IMR-90 (cell line): ENCODE measurements at regions not wholly inside any gene's neighbourhood (a gene's known extent, or its start where the extent isn't known, plus 50 kb on each side); places are given as distances from the start of the nearest gene placed in this dataset.

ENCODE experiments used
- ATAC-seq: fragments of 200-7000 bp; cut with Tn5 transposase; 2 replicates; pipeline ENCODE4 v1.9.1; 2020; ENCODE audit warnings: low read depth, mild to moderate bottlenecking, moderate library complexity
- BruUV-seq: library from RNA; stranded (reverse); fragments of 400-500 nt; replicated peaks from 2 replicates; lab custom pipeline; 2021; lab: Mats Ljungman, UMichigan
- CTCF ChIA-PET: fragments of 300-600 bp; formaldehyde crosslinking; extraction: SDS; loops from one replicate; lab custom pipeline; 2021; ENCODE audit warnings: antibody characterized with exemption; lab: Yijun Ruan, JAX
- POLR2A ChIA-PET: fragments of 300-600 bp; sonication (Branson Sonifier 250); formaldehyde crosslinking; loops from one replicate; lab custom pipeline; 2022; ENCODE audit warnings: antibody characterized with exemption; ENCODE audit not compliant: unreplicated experiment; lab: Charles Lee
- DNase-seq: peaks from one replicate; pipeline ENCODE4 v3.0.0; 2013
- H2AFZ ChIP-seq: replicated peaks from 2 replicates; pipeline ENCODE3; 2013; ENCODE audit warnings: low read length, mild to moderate bottlenecking; ENCODE audit not compliant: poor library complexity
- H2AK5ac ChIP-seq: 2 replicates; pipeline ENCODE4 v1.6.1; 2013; ENCODE audit warnings: low read depth, low read length, inconsistent platforms
- H2AK9ac ChIP-seq: replicated peaks from 2 replicates; pipeline ENCODE3; 2013; ENCODE audit warnings: mild to moderate bottlenecking, low read depth, low read length, moderate library complexity; ENCODE audit not compliant: poor library complexity
- H2BK120ac ChIP-seq: 2 replicates; pipeline ENCODE4 v1.6.1; 2013; ENCODE audit warnings: low read depth, low read length, inconsistent platforms
- H2BK15ac ChIP-seq: 3 replicates; pipeline ENCODE4 v1.6.1; 2013; ENCODE audit warnings: low read depth, low read length, inconsistent platforms
- H2BK20ac ChIP-seq: 2 replicates; pipeline ENCODE4 v1.6.1; 2013; ENCODE audit warnings: low read depth, mild to moderate bottlenecking, inconsistent platforms, low read length, moderate library complexity
- H2BK5ac ChIP-seq: 2 replicates; pipeline ENCODE4 v1.6.1; 2013; ENCODE audit warnings: mild to moderate bottlenecking, low read depth, low read length, inconsistent platforms; ENCODE audit not compliant: poor library complexity, severe bottlenecking
- H3K14ac ChIP-seq: replicated peaks from 2 replicates; pipeline ENCODE4 v1.6.1; 2013; ENCODE audit warnings: low read depth, low read length, inconsistent platforms
- H3K18ac ChIP-seq: 2 replicates; pipeline ENCODE4 v1.6.1; 2013; ENCODE audit warnings: low read depth, low read length, control low read depth
- H3K23ac ChIP-seq: 2 replicates; pipeline ENCODE4 v1.6.1; 2013; ENCODE audit warnings: low read depth, low read length, inconsistent platforms
- H3K27ac ChIP-seq: 2 replicates; pipeline ENCODE4 v1.5.1; 2013; ENCODE audit warnings: mild to moderate bottlenecking, control low read depth, low read length; ENCODE audit not compliant: insufficient read depth
- H3K27me3 ChIP-seq: 2 replicates; pipeline ENCODE4 v1.6.1; 2013; ENCODE audit warnings: low read length; ENCODE audit not compliant: control insufficient read depth, insufficient read depth
- H3K36me3 ChIP-seq: 2 replicates; pipeline ENCODE4 v1.6.1; 2013; ENCODE audit warnings: low read length, mixed read lengths; ENCODE audit not compliant: control insufficient read depth, insufficient read depth
- H3K4ac ChIP-seq: 2 replicates; pipeline ENCODE4 v1.6.1; 2013; ENCODE audit warnings: low read depth, low read length, inconsistent platforms
- H3K4me1 ChIP-seq: 2 replicates; pipeline ENCODE4 v1.6.1; 2013; ENCODE audit warnings: low read length, mixed read lengths; ENCODE audit not compliant: control insufficient read depth, insufficient read depth
- H3K4me2 ChIP-seq: 2 replicates; pipeline ENCODE4 v1.6.1; 2013; ENCODE audit warnings: low read depth, mild to moderate bottlenecking, control low read depth, low read length, moderate library complexity
- H3K4me3 ChIP-seq: 2 replicates; pipeline ENCODE4 v1.5.1; 2013; ENCODE audit warnings: low read depth, mild to moderate bottlenecking, control low read depth, low read length, moderate library complexity; ENCODE audit not compliant: insufficient read depth
- H3K56ac ChIP-seq: 2 replicates; pipeline ENCODE4 v1.6.1; 2013; ENCODE audit warnings: low read length, inconsistent platforms; ENCODE audit not compliant: insufficient read depth; ENCODE audit errors: extremely low read depth
- H3K79me1 ChIP-seq, 2 experiments: 2 replicates each; pipeline ENCODE4 v1.6.1; 2013; ENCODE audit warnings: low read length in 2 of 2, inconsistent platforms in 1 of 2, low read depth in 1 of 2
- H3K9ac ChIP-seq: 2 replicates; pipeline ENCODE4 v1.6.1; 2013; ENCODE audit warnings: low read depth, low read length, control low read depth
- H3K9me1 ChIP-seq: 2 replicates; pipeline ENCODE4 v1.6.1; 2013; ENCODE audit warnings: low read length, inconsistent platforms; ENCODE audit not compliant: insufficient read depth
- H3K9me3 ChIP-seq: 2 replicates; pipeline ENCODE4 v1.6.1; 2013; ENCODE audit warnings: low read length; ENCODE audit not compliant: control insufficient read depth, insufficient read depth
- H4K20me1 ChIP-seq: 2 replicates; pipeline ENCODE4 v1.6.1; 2013; ENCODE audit warnings: low read length, inconsistent platforms; ENCODE audit not compliant: insufficient read depth
- H4K5ac ChIP-seq: 2 replicates; pipeline ENCODE4 v1.6.1; 2013; ENCODE audit warnings: mild to moderate bottlenecking, low read depth, low read length, control low read depth
- H4K8ac ChIP-seq, 2 experiments: 2 replicates each; pipeline ENCODE4 v1.6.1; 2013; ENCODE audit warnings: low read depth in 2 of 2, low read length in 2 of 2, control low read depth in 1 of 2, inconsistent platforms in 1 of 2
- H4K91ac ChIP-seq: 2 replicates; pipeline ENCODE4 v1.6.1; 2013; ENCODE audit warnings: low read depth, low read length, inconsistent platforms; ENCODE audit not compliant: insufficient read depth
- BHLHE40 ChIP-seq: fragments of 150-350 bp; IDR thresholded peaks from 2 replicates; pipeline ENCODE4 v1.6.1; 2016; ENCODE audit warnings: mild to moderate bottlenecking, low read depth, low read length
- CEBPB ChIP-seq: IDR thresholded peaks from 2 replicates; pipeline ENCODE4 v1.6.1; 2012; ENCODE audit warnings: low read depth, low read length, improper control_type of control experiment
- CHD1 ChIP-seq: IDR thresholded peaks from 2 replicates; pipeline ENCODE4 v1.6.1; 2012; ENCODE audit warnings: low read depth, low read length, improper control_type of control experiment
- FOS ChIP-seq: fragments of 150-350 bp; IDR thresholded peaks from 2 replicates; pipeline ENCODE4 v1.6.1; 2016; ENCODE audit warnings: low read depth, low read length
- MAFK ChIP-seq: IDR thresholded peaks from 2 replicates; pipeline ENCODE4 v1.6.1; 2012; ENCODE audit warnings: low read depth, low read length, improper control_type of control experiment
- MXI1 ChIP-seq: IDR thresholded peaks from 2 replicates; pipeline ENCODE4 v1.6.1; 2012; ENCODE audit warnings: low read depth, mild to moderate bottlenecking, low read length, moderate library complexity, borderline replicate concordance
- NFE2L2 ChIP-seq: fragments of 150-350 bp; IDR thresholded peaks from 2 replicates; pipeline ENCODE4 v1.6.1; 2016; ENCODE audit warnings: low read depth, mild to moderate bottlenecking, low read length
- RAD21 ChIP-seq: IDR thresholded peaks from 2 replicates; pipeline ENCODE4 v1.6.1; 2012; ENCODE audit warnings: low read length, improper control_type of control experiment
- RCOR1 ChIP-seq: IDR thresholded peaks from 2 replicates; pipeline ENCODE4 v1.6.1; 2012; ENCODE audit warnings: mild to moderate bottlenecking, low read length, improper control_type of control experiment; ENCODE audit not compliant: insufficient replicate concordance
- RFX5 ChIP-seq: IDR thresholded peaks from 2 replicates; pipeline ENCODE4 v1.8.0; 2012; ENCODE audit warnings: low read depth, mild to moderate bottlenecking, low read length, moderate library complexity
- SMC3 ChIP-seq: fragments of 150-350 bp; IDR thresholded peaks from 2 replicates; pipeline ENCODE4 v1.6.1; 2016; ENCODE audit warnings: low read depth, mild to moderate bottlenecking, antibody characterized with exemption, low read length, moderate library complexity
- WGBS, 2 experiments: methylation state at CpG; one replicate each; pipeline versions ENCODE4 v1.1.5 to v1.1.7; 2013; ENCODE audit warnings: missing lambda C conversion rate in 2 of 2; ENCODE audit not compliant: insufficient read length in 1 of 2; ENCODE audit errors: extremely low coverage in 2 of 2; 5-methylcytosine and 5-hydroxymethylcytosine counted together
- dilution Hi-C: fragments of 300-500 bp; cut with HindIII; formaldehyde crosslinking; loops from one replicate; pipeline ENCODE4 v1.14.3; 2018; ENCODE audit warnings: low sequenced_read_pairs; ENCODE audit not compliant: unreplicated experiment
- in situ Hi-C: fragments of 300-500 bp; cut with MboI; formaldehyde crosslinking; loops from 3 replicates; pipeline ENCODE4 v1.14.3; 2019; ENCODE audit warnings: low sequenced_read_pairs, inconsistent platforms, mixed read lengths
- intact Hi-C: fragments of 100-400 bp; cut with micrococcal nuclease; formaldehyde crosslinking; loops from 2 replicates; pipeline ENCODE4 v1.10.0; 2022
- TF ChIP-seq, protein P1 (sequence below): fragments of 150-350 bp; IDR thresholded peaks from 2 replicates; pipeline ENCODE4 v1.6.1; 2016; ENCODE audit warnings: low read depth, mild to moderate bottlenecking, low read length, moderate library complexity, borderline replicate concordance
- TF ChIP-seq, protein P2 (sequence below): fragments of 150-350 bp; IDR thresholded peaks from 2 replicates; pipeline ENCODE4 v1.6.1; 2017; ENCODE audit warnings: mild to moderate bottlenecking, antibody characterized with exemption, low read length, low read depth
- TF ChIP-seq, protein P3 (sequence below): conservative IDR thresholded peaks from 2 replicates; pipeline ENCODE4 v1.5.1; 2012; ENCODE audit warnings: mild to moderate bottlenecking, low read depth, low read length, improper control_type of control experiment

DNA sequence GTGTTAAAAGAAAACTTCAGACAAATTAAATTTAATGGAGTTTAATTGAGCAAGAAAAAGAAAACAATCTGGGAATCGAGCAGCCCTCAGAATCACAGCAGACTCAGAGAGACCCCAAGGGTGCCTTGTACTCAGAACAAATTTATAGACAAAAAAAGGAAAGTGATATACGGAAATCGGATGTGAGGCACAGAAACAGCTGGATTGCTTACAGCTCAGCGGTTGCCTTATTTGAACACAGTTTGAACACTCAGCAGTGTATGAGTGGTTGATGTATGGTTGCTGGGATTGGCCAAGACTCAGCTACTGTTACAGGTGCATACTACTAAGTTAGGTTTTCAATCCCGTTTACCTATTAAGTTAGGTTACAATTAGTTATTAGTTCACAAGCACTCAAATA lies 103.8 kb upstream of the LYZL1 start:
- H3K27me3 ChIP-seq = peaks cover 28% of the 10 kb centered on the region
- WGBS, 2 experiments = no CpG with 5 or more reads among the region's 5 CpGs
- no peaks in the 10 kb centered on the region for H3K36me3 ChIP-seq
- H4K8ac ChIP-seq = no peak overlapping the region
- ChIA-PET CTCF (interaction anchor here (1.5 kb wide), 2 partner anchors 15 to 521 kb away, joined by 3 to 4 read pairs; no protein-coding TSS in a partner anchor), POLR2A (no interaction called here)
- H2BK120ac ChIP-seq = no peak overlapping the region
- no peak overlapping the region for H4K5ac ChIP-seq
- H3K18ac ChIP-seq = no peak overlapping the region
- H2AFZ ChIP-seq = no peak overlapping the region
- no peak overlapping the region for H3K4me3 ChIP-seq
- no peak overlapping the region for H3K56ac ChIP-seq
- dilution Hi-C loops (no loop called here), in situ Hi-C loops (no loop called here), intact Hi-C loops (no loop called here)
- no peak overlapping the region for H3K23ac ChIP-seq
- H3K4me2 ChIP-seq = no peak overlapping the region
- H4K20me1 ChIP-seq = no peaks in the 10 kb centered on the region
- H2AK9ac ChIP-seq = no peak overlapping the region
- H2BK15ac ChIP-seq = no peak overlapping the region
- no peak overlapping the region for H4K91ac ChIP-seq
- ATAC-seq (no peak), DNase-seq (no peak)
- H3K4me1 ChIP-seq = peaks cover 2% of the 10 kb centered on the region; the same call in 1 of the 2 replicates
- TF ChIP-seq CEBPB (no peak), BHLHE40 (no peak), FOS (no peak), CHD1 (no peak), MXI1 (no peak), SMC3 (no peak), MAFK (no peak), RAD21 (no peak), RCOR1 (no peak), RFX5 (no peak), NFE2L2 (no peak)
- TF ChIP-seq, protein P1, sequence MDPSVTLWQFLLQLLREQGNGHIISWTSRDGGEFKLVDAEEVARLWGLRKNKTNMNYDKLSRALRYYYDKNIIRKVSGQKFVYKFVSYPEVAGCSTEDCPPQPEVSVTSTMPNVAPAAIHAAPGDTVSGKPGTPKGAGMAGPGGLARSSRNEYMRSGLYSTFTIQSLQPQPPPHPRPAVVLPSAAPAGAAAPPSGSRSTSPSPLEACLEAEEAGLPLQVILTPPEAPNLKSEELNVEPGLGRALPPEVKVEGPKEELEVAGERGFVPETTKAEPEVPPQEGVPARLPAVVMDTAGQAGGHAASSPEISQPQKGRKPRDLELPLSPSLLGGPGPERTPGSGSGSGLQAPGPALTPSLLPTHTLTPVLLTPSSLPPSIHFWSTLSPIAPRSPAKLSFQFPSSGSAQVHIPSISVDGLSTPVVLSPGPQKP = no peak
- TF ChIP-seq, protein P2, sequence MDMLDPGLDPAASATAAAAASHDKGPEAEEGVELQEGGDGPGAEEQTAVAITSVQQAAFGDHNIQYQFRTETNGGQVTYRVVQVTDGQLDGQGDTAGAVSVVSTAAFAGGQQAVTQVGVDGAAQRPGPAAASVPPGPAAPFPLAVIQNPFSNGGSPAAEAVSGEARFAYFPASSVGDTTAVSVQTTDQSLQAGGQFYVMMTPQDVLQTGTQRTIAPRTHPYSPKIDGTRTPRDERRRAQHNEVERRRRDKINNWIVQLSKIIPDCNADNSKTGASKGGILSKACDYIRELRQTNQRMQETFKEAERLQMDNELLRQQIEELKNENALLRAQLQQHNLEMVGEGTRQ = no peak
- TF ChIP-seq, protein P3, sequence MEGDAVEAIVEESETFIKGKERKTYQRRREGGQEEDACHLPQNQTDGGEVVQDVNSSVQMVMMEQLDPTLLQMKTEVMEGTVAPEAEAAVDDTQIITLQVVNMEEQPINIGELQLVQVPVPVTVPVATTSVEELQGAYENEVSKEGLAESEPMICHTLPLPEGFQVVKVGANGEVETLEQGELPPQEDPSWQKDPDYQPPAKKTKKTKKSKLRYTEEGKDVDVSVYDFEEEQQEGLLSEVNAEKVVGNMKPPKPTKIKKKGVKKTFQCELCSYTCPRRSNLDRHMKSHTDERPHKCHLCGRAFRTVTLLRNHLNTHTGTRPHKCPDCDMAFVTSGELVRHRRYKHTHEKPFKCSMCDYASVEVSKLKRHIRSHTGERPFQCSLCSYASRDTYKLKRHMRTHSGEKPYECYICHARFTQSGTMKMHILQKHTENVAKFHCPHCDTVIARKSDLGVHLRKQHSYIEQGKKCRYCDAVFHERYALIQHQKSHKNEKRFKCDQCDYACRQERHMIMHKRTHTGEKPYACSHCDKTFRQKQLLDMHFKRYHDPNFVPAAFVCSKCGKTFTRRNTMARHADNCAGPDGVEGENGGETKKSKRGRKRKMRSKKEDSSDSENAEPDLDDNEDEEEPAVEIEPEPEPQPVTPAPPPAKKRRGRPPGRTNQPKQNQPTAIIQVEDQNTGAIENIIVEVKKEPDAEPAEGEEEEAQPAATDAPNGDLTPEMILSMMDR = no peak
- H3K79me1 ChIP-seq = no peaks in the 10 kb centered on the region
- BruUV-seq = no TSS peak
- H3K4ac ChIP-seq = no peak overlapping the region
- H2BK5ac ChIP-seq = no peak overlapping the region
- no peak overlapping the region for H3K9ac ChIP-seq
- no peak overlapping the region for H2BK20ac ChIP-seq
- no peaks in the 10 kb centered on the region for H3K9me1 ChIP-seq
- peaks cover under 1% of the 10 kb centered on the region; the same call in 1 of the 2 replicates for H3K9me3 ChIP-seq
- no peak overlapping the region for H3K14ac ChIP-seq
- no peak overlapping the region for H2AK5ac ChIP-seq
- H3K27ac ChIP-seq = no peak overlapping the region
